GM21528 (cell line): ENCODE measurements at regions not wholly inside any gene's neighbourhood (a gene's known extent, or its start where the extent isn't known, plus 50 kb on each side); places are given as distances from the start of the nearest gene placed in this dataset.

Experiments
- ATAC-seq: cut with Tn5 transposase; IDR thresholded peaks from one replicate; pipeline ENCODE4 v1.9.1; 2021; ENCODE audit warnings: mild to moderate bottlenecking, moderate library complexity; ENCODE audit not compliant: unreplicated experiment, low FRiP score

DNA sequence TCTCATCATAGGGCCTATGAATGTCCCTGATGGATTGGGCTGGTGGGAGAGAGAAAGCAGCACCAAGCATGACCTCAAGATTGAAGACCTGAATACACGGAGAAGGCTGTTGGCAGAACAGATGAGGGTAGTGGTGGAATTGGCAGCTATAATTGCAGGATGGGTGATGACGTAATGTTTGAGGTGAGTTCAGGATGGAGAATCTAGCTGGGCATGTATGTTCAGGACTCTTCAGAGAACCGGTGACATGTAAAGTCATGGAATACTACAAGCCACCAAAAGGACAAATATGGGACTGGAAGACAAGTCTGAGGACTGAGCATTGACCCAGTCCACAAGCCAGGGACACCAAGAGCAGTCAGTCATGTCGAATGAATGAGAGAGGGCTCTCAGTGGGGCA lies 999.8 kb upstream of the TMEM132C start:
- ATAC-seq: no peak

DNA sequence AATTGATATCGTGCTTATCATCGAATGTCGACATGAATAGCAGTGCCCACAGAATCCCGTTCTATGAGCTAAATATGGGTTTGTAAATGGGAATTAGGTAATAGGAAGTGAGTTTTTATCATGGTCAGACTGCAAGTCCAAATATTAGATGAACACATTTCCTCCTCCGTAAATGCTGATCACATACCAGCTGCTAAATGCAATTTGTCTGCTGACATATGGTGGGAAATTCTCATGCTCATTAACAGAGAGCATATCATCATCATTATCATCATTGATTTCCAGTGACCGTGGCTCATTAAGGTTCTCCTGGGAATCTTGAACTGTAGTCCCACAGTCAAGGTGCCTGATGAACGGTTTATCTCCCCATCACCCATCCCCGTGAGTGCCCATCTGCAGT lies 998.8 kb upstream of the TMEM132C start:
- no peak for ATAC-seq

DNA sequence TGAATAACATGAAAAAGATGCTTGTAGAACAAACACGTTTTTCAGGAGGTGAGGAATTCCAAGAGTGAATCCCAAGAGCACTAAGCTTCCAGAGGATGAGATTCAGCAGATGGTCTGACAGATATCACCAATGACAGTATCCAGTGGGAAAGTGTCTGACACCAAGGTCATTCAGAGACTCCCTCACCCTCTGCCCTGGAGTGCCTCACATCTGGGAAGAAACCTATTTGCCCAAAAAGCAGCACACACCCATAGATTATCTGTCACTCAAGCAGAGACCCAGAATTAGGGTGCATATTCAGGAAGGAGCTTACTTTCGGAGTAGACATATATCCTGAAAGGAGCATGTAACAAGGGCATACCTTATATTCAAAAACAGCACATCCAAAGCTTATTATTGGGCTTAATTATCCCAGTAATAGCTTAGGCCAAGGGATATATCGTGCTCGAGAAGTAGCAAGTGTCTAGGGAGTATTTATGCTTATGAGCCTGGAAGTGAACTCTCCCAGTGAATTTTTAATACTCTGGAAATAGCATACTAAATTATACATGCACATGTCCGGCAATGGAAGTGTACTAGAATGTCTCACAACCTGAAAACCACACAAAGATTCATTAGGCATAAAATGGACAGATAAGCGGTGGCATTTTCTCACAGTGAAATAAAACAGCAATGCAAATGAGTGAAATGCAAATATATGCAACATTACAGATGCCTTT lies 998.1 kb upstream of the TMEM132C start:
- no peak for ATAC-seq

DNA sequence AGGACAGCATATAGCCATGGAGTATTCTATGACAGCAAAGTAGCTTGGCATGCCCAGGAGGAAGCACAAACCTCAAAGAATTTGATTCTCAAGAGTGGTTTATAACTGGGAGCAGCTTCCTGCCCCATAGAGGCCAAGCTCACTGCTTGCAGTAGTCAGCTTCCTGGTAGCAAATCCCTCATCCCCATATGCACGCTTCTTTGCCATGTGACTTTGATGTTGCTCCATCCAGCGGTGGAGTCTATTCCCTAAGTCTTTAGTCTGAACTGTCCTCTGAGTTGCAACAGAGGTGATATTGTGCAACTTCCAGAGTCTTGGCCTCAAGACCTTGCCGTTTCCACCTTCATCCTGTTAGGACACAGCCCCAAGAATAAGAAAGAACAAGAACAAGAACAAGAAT lies 996.8 kb upstream of the TMEM132C start:
- no peak for ATAC-seq

DNA sequence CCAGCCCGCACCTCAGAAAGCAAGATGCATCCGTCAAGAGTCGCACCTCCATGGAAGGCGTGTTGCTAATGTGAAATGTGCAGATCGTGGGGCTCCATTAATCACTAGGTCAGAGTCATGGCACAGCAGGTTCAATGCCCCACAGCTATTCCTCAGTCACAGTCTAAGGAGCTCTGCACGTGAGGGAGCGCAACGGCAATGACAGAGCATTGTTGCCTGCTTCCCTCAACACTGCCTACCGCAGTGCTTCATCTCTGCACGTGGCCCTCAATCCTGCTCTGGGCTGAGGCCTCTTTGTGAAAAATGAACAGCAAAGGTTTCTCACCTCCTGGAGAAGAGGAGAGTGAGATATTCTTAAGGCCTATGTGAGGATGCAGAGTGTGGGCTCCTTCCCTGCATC lies 995.2 kb upstream of the TMEM132C start:
- no peak for ATAC-seq

DNA sequence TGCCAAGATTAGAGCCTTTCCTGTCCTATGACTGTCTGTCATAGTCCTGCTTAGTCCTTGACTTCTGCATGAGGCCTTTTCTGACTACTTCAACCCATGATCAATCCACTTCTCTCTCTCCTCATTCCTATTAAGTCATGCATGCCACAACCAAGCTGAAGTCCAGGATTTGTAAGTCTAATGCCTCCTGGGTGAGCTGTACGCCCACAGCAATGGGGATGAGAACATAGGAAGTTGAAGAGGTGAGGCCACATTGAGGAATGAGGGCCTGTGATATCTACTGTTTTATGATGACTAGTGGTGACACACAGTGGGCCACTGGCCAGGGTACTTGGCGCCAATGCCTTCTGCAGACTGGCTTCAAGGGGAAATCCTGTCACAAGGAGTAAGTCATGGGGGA lies 994.1 kb upstream of the TMEM132C start:
- ATAC-seq: no peak

DNA sequence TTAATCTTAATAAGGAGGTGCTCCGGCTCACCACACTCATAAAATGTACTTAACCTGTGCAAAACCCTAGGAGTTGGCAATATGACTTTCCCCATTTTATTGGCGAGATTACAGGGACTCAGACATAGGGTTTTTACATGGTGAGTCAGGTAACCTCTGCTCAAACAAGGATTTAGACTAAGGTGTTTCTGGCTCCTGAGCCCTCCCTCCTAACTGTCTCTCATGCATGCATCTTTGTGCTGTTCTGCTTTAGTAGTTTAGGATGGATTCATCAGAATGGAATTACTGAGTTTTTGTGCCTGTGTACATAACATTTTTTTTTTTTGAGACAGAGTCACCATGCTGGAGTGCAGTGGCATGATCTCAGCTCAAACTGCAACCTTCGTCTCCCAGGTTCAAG lies 993.3 kb upstream of the TMEM132C start:
- ATAC-seq: no peak

DNA sequence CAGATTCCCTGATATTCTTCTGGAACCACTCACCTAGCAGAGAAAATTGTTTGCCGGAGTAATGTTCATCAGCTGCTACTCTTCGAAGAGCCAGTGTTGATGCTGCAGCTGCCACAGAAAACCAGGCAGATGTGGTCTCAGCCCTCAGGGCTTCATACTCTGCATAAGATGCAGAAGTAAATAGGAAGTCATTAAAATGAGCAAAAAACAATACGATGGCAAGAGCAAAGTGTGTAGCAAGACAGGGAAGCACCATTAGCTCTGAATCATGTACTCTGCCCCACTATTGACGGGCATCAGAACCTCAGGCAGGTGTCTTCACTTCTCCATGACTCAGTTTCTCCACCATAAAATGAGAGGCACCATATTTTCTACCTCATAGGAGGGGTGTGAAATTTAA lies 991.6 kb upstream of the TMEM132C start:
- no peak for ATAC-seq

DNA sequence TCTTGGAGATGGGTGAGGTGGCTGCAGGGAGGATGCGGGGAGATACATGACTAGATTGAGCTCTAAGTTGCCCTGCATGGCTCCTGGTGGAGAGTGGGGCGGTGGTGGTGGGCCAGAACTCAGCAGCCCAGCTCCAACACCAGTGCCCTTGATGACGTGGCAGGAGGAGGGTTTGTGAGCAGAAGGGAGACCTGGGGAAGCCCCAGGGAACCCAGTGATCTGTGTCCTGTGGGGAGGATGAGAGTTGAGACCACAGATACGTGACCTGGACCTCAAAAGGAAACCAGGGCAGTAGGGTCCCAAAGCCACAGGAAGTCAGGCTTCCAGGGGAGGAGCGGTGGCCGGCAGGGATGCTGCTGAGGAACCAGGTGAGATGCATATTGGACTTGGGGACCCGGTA lies 989.1 kb upstream of the TMEM132C start:
- ATAC-seq: no peak

DNA sequence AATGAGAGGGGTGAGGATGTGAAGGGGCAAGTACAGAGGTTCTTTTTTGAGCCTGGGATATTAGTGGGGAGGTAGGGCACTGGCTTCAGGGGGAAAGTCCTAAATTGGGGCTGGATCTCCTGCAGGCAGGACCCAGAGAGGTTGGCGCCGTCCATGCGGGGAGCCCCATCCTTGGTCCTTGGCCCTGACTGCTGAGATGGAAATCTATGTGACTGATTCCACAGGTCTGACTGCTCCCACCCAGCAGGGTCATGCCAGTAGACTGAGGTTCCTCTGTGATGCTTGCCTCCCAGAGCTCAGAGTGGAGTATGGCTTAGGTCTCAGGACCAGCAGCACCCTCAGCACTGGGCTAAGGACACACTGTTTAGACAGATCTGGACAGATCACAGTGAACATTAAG lies 988.6 kb upstream of the TMEM132C start:
- ATAC-seq: no peak

DNA sequence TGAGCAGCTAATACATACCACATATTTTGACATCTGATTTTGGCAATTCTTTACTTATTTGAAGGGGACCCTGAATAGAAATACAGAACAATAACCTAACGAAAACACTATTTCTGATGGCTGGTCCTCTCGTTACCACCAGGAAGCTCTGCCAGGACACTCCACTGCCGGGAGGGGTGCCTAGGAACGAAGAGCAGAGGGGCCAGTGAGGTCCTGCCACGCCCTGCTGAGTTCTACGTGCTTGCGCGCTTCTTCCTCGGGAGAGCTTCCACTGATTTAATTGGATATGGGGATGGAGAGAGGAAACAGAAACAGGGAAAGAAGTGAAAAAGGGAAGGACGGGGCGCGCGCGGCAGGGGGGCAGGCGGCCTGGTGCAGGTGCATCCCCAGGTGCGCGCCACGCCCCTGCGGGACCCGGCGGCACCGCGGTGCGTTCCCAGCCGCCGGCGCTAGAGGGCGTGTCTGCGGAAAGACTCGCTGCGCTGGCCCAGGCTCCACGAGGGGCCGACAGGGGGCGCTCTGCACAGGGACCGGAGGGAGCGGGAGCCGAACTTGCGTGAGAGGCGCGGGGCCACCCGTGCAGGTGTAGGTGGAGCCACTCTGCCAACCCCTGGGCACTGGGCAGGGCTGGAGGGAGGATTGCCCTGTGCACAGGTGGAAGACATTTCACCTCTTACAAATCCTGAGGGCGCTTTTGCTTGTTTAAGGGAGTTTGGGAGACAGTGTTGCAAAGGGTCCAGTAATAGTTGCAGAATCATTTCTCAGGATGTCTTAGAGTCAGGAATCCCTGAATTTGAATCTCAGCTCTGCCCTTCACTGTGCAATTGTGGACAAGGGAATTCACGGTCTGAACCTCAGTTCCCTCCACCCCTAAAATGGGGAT lies 986.3 kb upstream of the TMEM132C start:
- peak; percentile 62 for ATAC-seq

DNA sequence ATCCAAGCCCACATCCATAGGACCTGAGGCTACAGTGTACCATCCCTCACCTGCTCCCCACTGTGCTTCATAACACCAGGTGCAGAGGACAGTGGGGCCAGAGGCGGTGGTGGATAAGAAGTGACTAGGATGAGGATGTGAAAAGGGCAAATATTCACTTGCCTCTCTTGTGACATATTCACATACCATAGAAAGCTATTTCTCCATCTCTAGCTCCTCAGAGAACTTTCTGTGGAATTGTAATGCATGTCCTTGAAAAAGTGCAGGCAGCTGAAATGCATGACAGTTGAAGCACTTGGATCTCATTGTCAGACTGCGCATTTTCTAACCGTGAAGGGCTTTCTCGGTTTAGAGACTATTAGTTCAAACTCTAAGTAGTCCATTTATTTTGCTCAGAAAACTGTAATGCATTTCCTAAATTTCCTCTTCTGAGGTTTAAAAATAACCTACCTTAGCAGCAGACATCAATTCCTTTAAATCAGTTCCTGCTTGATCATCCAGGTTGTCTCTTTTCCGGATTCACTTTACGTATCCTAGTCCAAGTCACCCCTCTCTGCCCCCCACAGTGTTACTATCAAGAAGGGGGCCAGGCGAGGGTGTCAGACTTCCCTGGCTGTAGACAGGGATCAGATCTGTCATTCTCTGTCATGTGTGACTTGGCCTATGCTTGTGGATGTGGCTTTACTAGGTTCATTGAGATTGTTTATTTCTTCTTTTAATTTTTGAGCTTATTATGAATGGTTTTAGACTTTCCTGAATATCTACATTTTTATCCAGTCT lies 984.0 kb upstream of the TMEM132C start:
- ATAC-seq: no peak

DNA sequence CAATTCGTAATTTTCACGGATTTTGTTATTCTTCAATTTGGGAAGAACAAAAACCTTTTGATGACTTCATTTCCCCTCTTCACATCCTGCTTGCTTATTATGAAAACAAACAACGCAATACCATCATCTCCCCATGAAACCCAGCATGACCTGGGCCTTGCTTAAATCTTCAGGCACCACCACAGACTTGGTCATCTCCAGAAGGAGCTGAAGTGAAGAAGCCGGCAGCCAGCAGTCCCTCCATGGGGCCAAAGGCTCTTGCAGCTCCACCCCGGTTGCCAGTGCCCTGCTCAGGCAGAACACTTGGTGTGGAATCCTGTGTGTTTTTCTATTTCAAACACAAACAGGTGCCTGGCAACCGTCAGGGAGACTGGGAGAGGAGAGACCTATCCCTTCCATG lies 982.9 kb upstream of the TMEM132C start:
- no peak for ATAC-seq

DNA sequence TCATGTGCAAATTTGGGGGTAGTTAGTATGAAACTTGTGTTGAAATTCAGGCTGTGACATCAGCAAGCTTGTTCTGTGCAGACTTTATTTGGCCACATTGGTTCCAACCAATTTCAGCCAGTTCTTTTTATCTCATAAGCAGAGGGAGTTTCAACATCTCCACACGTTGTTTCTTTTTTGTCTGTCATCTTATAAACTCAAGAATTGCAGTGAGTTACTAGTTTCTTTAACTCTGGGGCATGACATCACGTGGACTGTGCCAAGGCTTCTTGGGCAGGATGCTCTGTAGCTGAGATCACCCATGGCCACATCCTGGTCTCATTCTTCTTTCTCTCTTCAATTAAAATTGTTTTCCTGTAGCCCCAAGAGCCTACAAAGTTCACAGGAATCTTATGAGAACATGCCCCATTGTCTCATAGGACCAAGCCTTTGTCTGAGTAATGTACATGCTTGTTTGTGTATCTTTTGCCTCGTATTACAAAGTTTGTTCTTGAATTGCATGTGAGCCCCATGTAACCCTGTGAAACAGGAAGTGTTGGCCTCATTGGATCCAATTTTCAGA lies 982.0 kb upstream of the TMEM132C start:
- ATAC-seq: no peak

DNA sequence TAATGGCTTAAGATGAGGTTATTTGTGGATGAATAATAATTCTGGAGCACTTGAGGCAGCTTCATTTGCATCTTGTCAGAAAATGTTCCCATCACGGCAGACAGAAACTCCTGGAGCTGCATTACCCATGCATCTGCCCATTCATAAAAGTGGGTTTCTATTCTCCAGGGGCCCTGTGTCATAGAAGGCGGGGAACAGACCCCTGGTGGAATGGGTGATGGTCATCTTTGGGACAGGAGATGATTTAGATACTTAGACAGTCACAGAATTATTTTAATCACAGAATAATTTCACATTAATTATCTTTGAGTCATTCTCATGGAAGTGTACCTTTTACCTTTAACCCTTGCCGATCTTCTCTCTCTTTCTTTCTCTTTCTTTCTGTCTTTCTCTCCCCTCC lies 980.7 kb upstream of the TMEM132C start:
- ATAC-seq: no peak

DNA sequence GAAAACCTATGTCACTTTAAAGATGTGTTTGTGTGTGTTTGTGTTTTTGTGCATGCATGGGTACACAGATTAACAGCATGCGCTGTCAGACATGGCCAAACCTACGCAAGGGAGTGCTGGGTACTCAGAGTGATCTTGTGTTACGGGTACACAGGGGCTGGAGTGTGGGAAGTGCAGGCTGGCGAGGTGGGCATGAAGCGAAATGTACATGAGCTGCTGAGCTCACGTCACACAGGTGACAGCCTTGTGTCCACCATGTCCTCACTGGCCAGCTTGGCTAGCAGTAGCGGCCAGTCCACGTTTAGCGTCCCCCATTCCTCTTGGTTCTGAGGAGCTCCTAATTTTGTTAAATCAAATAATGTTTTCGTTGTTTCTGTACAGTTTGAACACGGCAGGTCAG lies 979.7 kb upstream of the TMEM132C start:
- no peak for ATAC-seq

DNA sequence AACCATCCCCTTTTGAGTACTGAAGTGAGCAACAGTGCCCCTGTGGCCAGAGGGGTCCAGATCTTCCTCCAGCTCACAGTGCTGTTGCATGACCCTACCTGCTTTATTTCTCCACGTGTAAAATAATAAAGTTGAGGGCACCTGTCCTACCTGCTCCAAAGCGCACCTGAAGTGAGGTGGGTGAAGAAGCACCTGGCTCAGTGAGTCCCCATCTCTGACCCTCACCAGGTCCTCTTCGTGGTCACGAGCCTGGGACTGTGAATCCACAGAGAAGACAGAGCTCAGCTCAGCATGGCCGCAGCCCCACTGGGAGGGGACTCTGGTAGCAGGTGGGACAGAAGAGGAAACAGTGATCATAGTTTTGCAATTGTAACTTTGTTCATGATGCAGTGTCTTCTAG lies 976.7 kb upstream of the TMEM132C start:
- no peak for ATAC-seq

DNA sequence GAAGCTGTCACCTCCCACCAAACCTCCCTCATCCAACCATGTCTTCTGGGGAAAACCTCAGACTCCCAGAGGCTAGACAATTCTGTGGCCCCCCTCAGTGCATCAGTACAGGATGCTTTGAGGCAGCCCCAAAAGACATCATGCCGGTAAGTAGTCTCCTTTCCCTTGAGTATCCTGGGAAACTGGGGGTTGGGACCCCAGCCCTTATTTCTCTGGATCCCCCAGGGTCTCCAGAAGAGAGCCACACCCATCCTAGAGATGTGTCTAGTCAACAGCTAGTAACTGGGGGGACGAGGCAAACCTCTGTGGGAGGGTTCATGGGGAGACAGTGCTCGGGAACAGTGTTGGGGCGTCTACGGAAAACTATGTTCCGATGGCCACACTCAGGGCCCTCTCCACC lies 974.2 kb upstream of the TMEM132C start:
- ATAC-seq: no peak

DNA sequence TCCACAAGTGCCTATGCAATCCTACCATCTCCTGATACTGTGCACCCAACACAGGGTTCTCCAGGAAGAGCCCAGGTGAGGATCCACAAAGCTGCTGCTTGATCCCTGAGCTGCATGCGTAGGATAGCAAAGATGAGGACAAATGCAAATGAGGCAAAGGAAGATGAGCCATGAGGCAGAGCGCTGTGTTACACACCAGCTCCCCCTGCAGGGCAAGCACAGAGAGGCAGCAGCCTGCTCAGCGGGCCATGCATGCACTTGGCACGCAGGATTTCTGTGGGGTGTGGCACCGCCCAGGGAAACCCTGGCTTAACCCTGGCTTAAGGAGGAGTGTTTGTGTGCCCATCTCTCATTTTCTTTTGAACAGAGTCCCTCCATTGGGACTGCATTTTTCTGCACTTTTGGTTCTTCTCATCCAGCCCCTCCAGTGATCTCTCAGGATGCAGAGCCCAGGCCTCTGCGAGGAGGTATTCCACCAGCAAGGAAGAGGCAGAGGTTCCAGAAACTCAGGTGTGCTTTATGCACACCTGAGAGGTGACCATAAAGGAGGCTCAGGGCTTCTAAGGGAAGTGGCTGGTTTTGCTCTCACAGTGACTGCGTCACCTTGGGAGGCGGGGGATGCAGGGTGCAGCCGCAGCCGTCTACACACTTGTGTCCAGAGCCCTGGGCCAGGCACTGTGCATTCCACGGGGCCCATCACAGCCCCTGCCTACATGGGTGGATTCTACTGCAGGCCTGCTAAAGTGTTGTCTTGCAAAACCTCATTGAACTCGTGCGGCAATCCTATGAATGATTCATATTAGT lies 973.3 kb upstream of the TMEM132C start:
- no peak for ATAC-seq

DNA sequence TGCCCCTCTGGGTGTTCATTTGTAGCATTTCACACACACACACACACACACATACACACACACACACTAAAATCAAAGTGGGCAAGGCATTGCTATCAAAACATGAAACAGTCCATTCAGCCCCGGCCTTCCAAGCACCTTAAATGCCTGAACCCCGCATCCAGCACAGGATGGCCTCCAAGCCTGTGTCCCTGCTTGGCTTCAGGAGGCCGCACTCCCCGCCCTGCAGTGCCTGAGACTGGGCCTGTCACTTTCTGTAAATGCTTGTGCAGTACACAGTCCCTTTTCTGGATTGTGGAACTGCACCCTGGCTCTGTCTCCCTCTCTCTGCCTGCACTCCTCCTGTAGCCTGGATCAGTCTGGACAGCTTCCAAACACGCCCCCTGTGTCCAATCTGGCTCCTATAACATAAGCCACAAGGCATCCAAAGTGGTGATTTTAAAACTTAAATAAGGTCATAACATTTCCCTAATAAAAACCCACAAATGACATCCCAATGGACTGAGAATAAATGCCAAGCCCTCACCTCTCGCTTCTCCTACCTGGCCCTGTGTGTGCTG lies 972.2 kb upstream of the TMEM132C start:
- ATAC-seq: no peak
